Retinal pigment epithelial cell (primary cell): ENCODE measurements at regions not wholly inside any gene's neighbourhood (a gene's known extent, or its start where the extent isn't known, plus 50 kb on each side); places are given as distances from the start of the nearest gene placed in this dataset.

Experiments
- DNase-seq: peaks from one replicate; pipeline ENCODE4 v3.0.0-alpha.2; 2010; ENCODE audit warnings: low read depth
- H3K4me3 ChIP-seq: 2 replicates; pipeline ENCODE4 v1.5.1; 2011; ENCODE audit warnings: mild to moderate bottlenecking, low read length, control low read depth, moderate library complexity
- TF ChIP-seq, protein P1 (sequence below): conservative IDR thresholded peaks from 2 replicates; pipeline ENCODE4 v1.5.1; 2011; ENCODE audit warnings: low read depth, low read length, control low read depth, inconsistent platforms

- TF ChIP-seq, protein P1, sequence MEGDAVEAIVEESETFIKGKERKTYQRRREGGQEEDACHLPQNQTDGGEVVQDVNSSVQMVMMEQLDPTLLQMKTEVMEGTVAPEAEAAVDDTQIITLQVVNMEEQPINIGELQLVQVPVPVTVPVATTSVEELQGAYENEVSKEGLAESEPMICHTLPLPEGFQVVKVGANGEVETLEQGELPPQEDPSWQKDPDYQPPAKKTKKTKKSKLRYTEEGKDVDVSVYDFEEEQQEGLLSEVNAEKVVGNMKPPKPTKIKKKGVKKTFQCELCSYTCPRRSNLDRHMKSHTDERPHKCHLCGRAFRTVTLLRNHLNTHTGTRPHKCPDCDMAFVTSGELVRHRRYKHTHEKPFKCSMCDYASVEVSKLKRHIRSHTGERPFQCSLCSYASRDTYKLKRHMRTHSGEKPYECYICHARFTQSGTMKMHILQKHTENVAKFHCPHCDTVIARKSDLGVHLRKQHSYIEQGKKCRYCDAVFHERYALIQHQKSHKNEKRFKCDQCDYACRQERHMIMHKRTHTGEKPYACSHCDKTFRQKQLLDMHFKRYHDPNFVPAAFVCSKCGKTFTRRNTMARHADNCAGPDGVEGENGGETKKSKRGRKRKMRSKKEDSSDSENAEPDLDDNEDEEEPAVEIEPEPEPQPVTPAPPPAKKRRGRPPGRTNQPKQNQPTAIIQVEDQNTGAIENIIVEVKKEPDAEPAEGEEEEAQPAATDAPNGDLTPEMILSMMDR: no peak
- no peak overlapping the region for H3K4me3 ChIP-seq
- DNase-seq: peak; percentile 57
Measured at GRCh38 chr3:144777906-144778305, 806.3 kb downstream of the DIPK2A start.

DNA sequence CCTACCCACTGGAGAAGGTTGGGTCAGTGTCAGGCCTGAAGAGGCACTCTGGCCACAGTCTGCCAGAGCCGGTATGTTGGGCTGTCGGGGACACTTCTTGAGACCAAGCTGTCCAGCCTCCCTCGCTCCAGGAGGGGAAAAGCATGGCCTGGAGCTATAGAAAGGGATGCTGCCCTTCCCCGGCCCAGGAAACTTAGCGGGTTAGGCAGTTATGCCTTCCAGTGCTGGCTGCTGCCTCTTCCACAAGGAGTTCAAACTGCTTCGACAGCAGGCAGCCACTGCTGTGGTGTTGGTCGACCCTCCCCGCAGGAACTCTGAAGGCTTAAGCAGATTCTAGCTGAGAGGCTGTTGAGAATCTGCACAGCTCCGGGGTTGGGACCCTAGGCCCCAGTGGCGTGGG is 819.4 kb downstream of the DIPK2A start:
- TF ChIP-seq, protein P1: no peak
- H3K4me3 ChIP-seq: no peak overlapping the region
- no peak for DNase-seq

DNA sequence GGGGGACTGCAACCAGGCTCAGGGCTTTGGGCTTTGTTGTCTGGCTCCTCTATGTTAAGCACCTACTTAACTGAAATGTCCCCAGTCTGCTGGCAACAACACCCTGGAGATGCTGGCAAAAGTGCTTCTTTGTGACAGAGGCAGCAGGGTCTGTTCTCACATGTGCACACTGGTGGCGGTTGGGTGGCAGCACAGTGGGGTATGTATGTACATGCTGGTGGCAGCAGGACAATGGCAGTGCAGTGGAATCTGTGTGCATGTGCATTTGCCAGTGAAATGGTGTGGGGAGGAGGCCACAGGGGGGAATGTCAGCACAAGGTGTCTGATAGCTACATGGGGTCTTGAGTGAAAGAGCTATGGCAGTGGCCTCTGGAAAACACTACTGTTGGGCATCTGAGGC is 830.3 kb downstream of the DIPK2A start:
- no peak for DNase-seq
- H3K4me3 ChIP-seq: no peak overlapping the region
- TF ChIP-seq, protein P1: no peak

DNA sequence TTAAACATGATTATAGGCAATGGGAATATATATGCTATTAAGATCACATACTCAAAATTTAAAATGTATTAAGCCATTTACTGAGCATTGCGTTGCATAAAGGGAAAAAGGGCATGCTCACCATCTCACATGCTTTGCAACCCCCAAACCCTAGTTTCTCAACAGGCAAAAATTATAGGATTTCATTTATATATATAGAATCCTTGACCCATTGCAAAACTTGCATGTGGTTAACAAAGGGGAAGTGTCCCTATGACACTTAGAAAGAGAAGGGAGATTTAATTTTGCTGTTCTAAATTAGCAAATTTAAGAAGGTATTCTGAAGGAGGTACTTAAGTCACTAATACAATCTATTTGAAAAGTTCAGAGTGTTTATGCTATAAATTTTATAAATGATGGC is 837.8 kb downstream of the DIPK2A start:
- DNase-seq: no peak
- TF ChIP-seq, protein P1: no peak
- no peak overlapping the region for H3K4me3 ChIP-seq

GRCh38 chr3:144810160-144810559 is 838.5 kb downstream of the DIPK2A start:
- TF ChIP-seq, protein P1: no peak
- no peak overlapping the region for H3K4me3 ChIP-seq
- DNase-seq: peak; percentile 3

- TF ChIP-seq, protein P1: no peak
- H3K4me3 ChIP-seq: no peak overlapping the region
- DNase-seq: no peak
Measured at GRCh38 chr3:144815655-144816054, 844.0 kb downstream of the DIPK2A start.

GRCh38 chr3:144816323-144816722 is 844.7 kb downstream of the DIPK2A start:
- DNase-seq: peak; percentile 16
- H3K4me3 ChIP-seq: no peak overlapping the region

More at GRCh38 chr3:144816323-144816722, 844.7 kb downstream of the DIPK2A start:
- TF ChIP-seq, protein P1: no peak
